HFFc6 (cell line): ENCODE measurements at regions not wholly inside any gene's neighbourhood (a gene's known extent, or its start where the extent isn't known, plus 50 kb on each side); places are given as distances from the start of the nearest gene placed in this dataset.

ENCODE experiments used
- DNase-seq: peaks from one replicate; pipeline ENCODE4 v3.0.0-alpha.2; 2018
- H3K27ac Mint-ChIP-seq: 2 replicates; pipeline ENCODE4 v1.8.0; 2020; ENCODE audit warnings: mild to moderate bottlenecking, mixed read lengths
- H3K27me3 Mint-ChIP-seq: 2 replicates; pipeline ENCODE4 v1.8.0; 2021; ENCODE audit warnings: mild to moderate bottlenecking, moderate library complexity, mixed read lengths; ENCODE audit not compliant: insufficient read depth
- H3K36me3 Mint-ChIP-seq: 2 replicates; pipeline ENCODE4 v1.8.0; 2021; ENCODE audit warnings: low read depth, mixed read lengths
- H3K4me1 Mint-ChIP-seq: 2 replicates; pipeline ENCODE4 v1.8.0; 2020; ENCODE audit warnings: low read depth, mixed read lengths
- H3K4me3 Mint-ChIP-seq: 2 replicates; pipeline ENCODE4 v1.8.0; 2020; ENCODE audit warnings: mild to moderate bottlenecking, moderate library complexity, mixed read lengths
- H3K9me3 Mint-ChIP-seq: 2 replicates; pipeline ENCODE4 v1.8.0; 2020; ENCODE audit warnings: mild to moderate bottlenecking, mixed read lengths
- CTCF ChIP-seq: fragments of 200-600 bp; sonication (generic); IDR thresholded peaks from 2 replicates; pipeline ENCODE4 v1.5.0; 2021; ENCODE audit warnings: antibody characterized with exemption, mild to moderate bottlenecking

- Mint-ChIP-seq H3K27ac (no peak overlapping the region), H3K4me3 (no peak overlapping the region), H3K36me3 (peaks cover 1% of the 10 kb centered on the region; the same call in 1 of the 2 replicates), H3K4me1 (no peaks in the 10 kb centered on the region; the same call in 1 of the 2 replicates), H3K9me3 (peaks cover 1% of the 10 kb centered on the region; the same call in 1 of the 2 replicates), H3K27me3 (peaks cover 7% of the 10 kb centered on the region)
- TF ChIP-seq CTCF, result no peak
- no peak for DNase-seq
Observed at GRCh38 chr10:33820531-33820930, 486.1 kb upstream of the NRP1 start.

- TF ChIP-seq CTCF, result no peak
- no peak overlapping the region for H3K27ac Mint-ChIP-seq
- H3K27me3 Mint-ChIP-seq, result peaks cover 4% of the 10 kb centered on the region
- H3K36me3 Mint-ChIP-seq, result peaks cover 5% of the 10 kb centered on the region; the same call in 1 of the 2 replicates
- no peak overlapping the region for H3K4me3 Mint-ChIP-seq
- peak; percentile 10 for DNase-seq
- H3K9me3 Mint-ChIP-seq, result peaks cover 4% of the 10 kb centered on the region; the same call in 1 of the 2 replicates
- no peaks in the 10 kb centered on the region; the same call in 1 of the 2 replicates for H3K4me1 Mint-ChIP-seq
Observed at GRCh38 chr10:33819206-33819605, 484.7 kb upstream of the NRP1 start.

GRCh38 chr10:33818343-33818742 is 483.9 kb upstream of the NRP1 start:
- Mint-ChIP-seq H3K27ac (no peak overlapping the region), H3K4me1 (no peaks in the 10 kb centered on the region; the same call in 1 of the 2 replicates), H3K27me3 (peaks cover 4% of the 10 kb centered on the region), H3K4me3 (no peak overlapping the region), H3K36me3 (peaks cover 5% of the 10 kb centered on the region; the same call in 1 of the 2 replicates), H3K9me3 (peaks cover 4% of the 10 kb centered on the region; the same call in 1 of the 2 replicates)
- no peak for DNase-seq
- TF ChIP-seq CTCF, result no peak

GRCh38 chr10:33817605-33818004 is 483.1 kb upstream of the NRP1 start:
- peaks cover 5% of the 10 kb centered on the region; the same call in 1 of the 2 replicates for H3K36me3 Mint-ChIP-seq

GRCh38 chr10:33815776-33816175 is 481.3 kb upstream of the NRP1 start:
- no peak overlapping the region for H3K27ac Mint-ChIP-seq
- peaks cover 5% of the 10 kb centered on the region for H3K27me3 Mint-ChIP-seq
- no peaks in the 10 kb centered on the region; the same call in 1 of the 2 replicates for H3K4me1 Mint-ChIP-seq
- H3K9me3 Mint-ChIP-seq, result peaks cover 8% of the 10 kb centered on the region
- no peak for DNase-seq
- no peak for TF ChIP-seq CTCF
- peaks cover 5% of the 10 kb centered on the region; the same call in 1 of the 2 replicates for H3K36me3 Mint-ChIP-seq
- H3K4me3 Mint-ChIP-seq, result no peak overlapping the region

More at GRCh38 chr10:33817605-33818004, 483.1 kb upstream of the NRP1 start:
- no peaks in the 10 kb centered on the region; the same call in 1 of the 2 replicates for H3K4me1 Mint-ChIP-seq
- no peak overlapping the region for H3K27ac Mint-ChIP-seq
- TF ChIP-seq CTCF, result no peak
- DNase-seq, result no peak
- H3K9me3 Mint-ChIP-seq, result peaks cover 8% of the 10 kb centered on the region
- H3K4me3 Mint-ChIP-seq, result no peak overlapping the region
- peaks cover 5% of the 10 kb centered on the region for H3K27me3 Mint-ChIP-seq
